ENCODE measurements at regions not wholly inside any gene's neighbourhood (a gene's known extent, or its start where the extent isn't known, plus 50 kb on each side); places are given as distances from the start of the nearest gene placed in this dataset.

DNA sequence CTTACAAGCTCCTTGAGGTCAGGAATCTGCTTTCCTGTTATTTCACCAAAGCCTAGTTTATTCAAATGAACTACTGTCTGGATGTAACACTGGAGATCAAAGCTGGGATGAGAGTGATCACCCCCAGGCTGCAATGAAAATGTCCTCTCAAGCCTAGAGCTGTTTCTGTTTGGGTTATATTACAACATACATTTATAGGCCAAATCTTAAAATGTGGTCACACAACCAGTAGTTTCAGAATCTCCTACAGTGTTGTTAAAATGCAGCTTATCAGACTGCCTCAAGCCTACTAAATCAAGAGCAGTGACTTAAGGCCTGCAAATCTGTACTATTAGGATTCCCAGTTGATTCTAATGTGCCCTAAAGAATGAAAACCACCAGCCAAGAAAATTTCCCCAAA, 207.5 kb downstream of the PAPSS1 start:
- Histone ChIP-seq H3K4me1 (ENCODE audit: control insufficient read depth, insufficient read depth, low read length) (no peaks in the 10 kb centered on the region), H3K27me3 (replicated peaks in 1 of 2; ENCODE audit: control insufficient read depth in 2 of 2, insufficient read depth in 2 of 2, low read length in 1 of 2) (no peaks in the 10 kb centered on the region), H3K79me2 (ENCODE audit: control insufficient read depth, insufficient read depth, low read length) (no peaks in the 10 kb centered on the region), H2AFZ (ENCODE audit: control insufficient read depth, low read depth, low read length) (no peak overlapping the region), H3K36me3 (ENCODE audit: control insufficient read depth in 2 of 2, insufficient read depth in 2 of 2, low read length in 1 of 2) (no peaks in the 10 kb centered on the region), H3K9me3 (replicated peaks; ENCODE audit: control insufficient read depth, insufficient read depth, low read length) (no peaks in the 10 kb centered on the region), H3K4me2 (ENCODE audit: control insufficient read depth, insufficient read depth) (no peak overlapping the region), H3K4me3 (no peak overlapping the region), H4K20me1 (ENCODE audit: control insufficient read depth, insufficient read depth) (no peaks in the 10 kb centered on the region), H3K27ac (ENCODE audit: control insufficient read depth, insufficient read depth) (no peak overlapping the region), H3K9ac (ENCODE audit: control insufficient read depth, insufficient read depth, low read length) (no peak overlapping the region)
- CTCF ChIA-PET, result interaction anchor here (1.0 kb wide), 1 partner anchor 41 kb away, joined by 3 read pairs; no protein-coding TSS in a partner anchor
- DNase-seq (ENCODE audit: low read depth, low spot score) (no peak), FAIRE-seq (no peak), ATAC-seq (no peak)
- POLR2A ChIA-PET, result interaction anchor here (0.6 kb wide), 1 partner anchor 413 kb away, joined by 3 read pairs; no protein-coding TSS in a partner anchor
- intact Hi-C loops (cut with micrococcal nuclease; ENCODE audit: unreplicated experiment) (no loop called here), in situ Hi-C loops (cut with MboI) (no loop called here)
- RAD21 ChIA-PET (ENCODE audit: unreplicated experiment), result no interaction called here
- no TSS peak for BruUV-seq (replicated peaks)
- no peak for TF ChIP-seq CHD2 (IDR thresholded peaks at IDR 0.05; ENCODE audit: borderline replicate concordance, low read depth, low read length)
- no peak for TF ChIP-seq RCOR1 (conservative IDR thresholded peaks at IDR 0.05; ENCODE audit: low read depth, low read length)
- TF ChIP-seq EED (IDR thresholded peaks at IDR 0.05; ENCODE audit: low read depth), result no peak
- no peak for TF ChIP-seq SMAD5 (IDR thresholded peaks at IDR 0.05; ENCODE audit: low read depth)
- no peak for TF ChIP-seq SMAD1 (IDR thresholded peaks at IDR 0.05; ENCODE audit: low read depth, partially characterized antibody)
- TF ChIP-seq KLF5 (IDR thresholded peaks at IDR 0.05; ENCODE audit: partially characterized antibody), result no peak
- SMC1A ChIA-PET (ENCODE audit: uncharacterized antibody, unreplicated experiment), result no interaction called here

DNA sequence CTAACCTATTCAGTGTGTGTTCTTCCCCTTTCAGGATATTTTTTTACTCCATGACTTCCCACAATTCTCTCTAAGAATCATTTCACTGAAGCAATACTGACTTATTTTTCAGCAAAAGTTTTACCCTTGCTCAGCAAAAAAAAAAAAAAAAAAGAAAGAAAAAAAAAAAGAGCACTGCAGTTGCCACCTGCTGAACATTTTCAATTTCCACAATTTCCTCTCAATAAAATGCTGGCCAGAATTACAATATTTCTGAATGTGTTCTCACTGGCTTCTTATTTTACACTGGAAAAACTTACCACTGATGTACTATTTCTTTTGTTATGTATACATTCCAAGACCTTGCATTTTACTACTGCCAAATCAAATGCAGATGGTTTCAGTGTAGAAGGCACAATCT, 210.4 kb downstream of the PAPSS1 start:
- Histone ChIP-seq H3K4me2 (ENCODE audit: control insufficient read depth, insufficient read depth) (no peak overlapping the region), H4K20me1 (ENCODE audit: control insufficient read depth, insufficient read depth) (no peaks in the 10 kb centered on the region), H3K36me3 (ENCODE audit: control insufficient read depth in 2 of 2, insufficient read depth in 2 of 2, low read length in 1 of 2) (no peaks in the 10 kb centered on the region), H2AFZ (ENCODE audit: control insufficient read depth, low read depth, low read length) (no peak overlapping the region), H3K9me3 (replicated peaks; ENCODE audit: control insufficient read depth, insufficient read depth, low read length) (no peaks in the 10 kb centered on the region), H3K79me2 (ENCODE audit: control insufficient read depth, insufficient read depth, low read length) (no peaks in the 10 kb centered on the region), H3K9ac (ENCODE audit: control insufficient read depth, insufficient read depth, low read length) (no peak overlapping the region), H3K4me3 (no peak overlapping the region), H3K27me3 (replicated peaks in 1 of 2; ENCODE audit: control insufficient read depth in 2 of 2, insufficient read depth in 2 of 2, low read length in 1 of 2) (no peaks in the 10 kb centered on the region), H3K4me1 (ENCODE audit: control insufficient read depth, insufficient read depth, low read length) (no peaks in the 10 kb centered on the region), H3K27ac (ENCODE audit: control insufficient read depth, insufficient read depth) (no peak overlapping the region)
- BruUV-seq (replicated peaks), result no TSS peak
- in situ Hi-C loops (cut with MboI) (no loop called here), intact Hi-C loops (cut with micrococcal nuclease; ENCODE audit: unreplicated experiment) (no loop called here)
- ATAC-seq (no peak), DNase-seq (ENCODE audit: low read depth, low spot score) (no peak), FAIRE-seq (no peak)
- RAD21 ChIA-PET (ENCODE audit: unreplicated experiment), result no interaction called here
- CTCF ChIA-PET, result no interaction called here
- SMC1A ChIA-PET (ENCODE audit: uncharacterized antibody, unreplicated experiment), result no interaction called here
- POLR2A ChIA-PET, result no interaction called here
- TF ChIP-seq SRF (IDR thresholded peaks at IDR 0.05; ENCODE audit: low read depth in 2 of 2, low read length in 2 of 2), result no peak
- TF ChIP-seq GATAD2B (conservative IDR thresholded peaks at IDR 0.05; ENCODE audit: low read depth), result no peak
- TF ChIP-seq, protein P1, sequence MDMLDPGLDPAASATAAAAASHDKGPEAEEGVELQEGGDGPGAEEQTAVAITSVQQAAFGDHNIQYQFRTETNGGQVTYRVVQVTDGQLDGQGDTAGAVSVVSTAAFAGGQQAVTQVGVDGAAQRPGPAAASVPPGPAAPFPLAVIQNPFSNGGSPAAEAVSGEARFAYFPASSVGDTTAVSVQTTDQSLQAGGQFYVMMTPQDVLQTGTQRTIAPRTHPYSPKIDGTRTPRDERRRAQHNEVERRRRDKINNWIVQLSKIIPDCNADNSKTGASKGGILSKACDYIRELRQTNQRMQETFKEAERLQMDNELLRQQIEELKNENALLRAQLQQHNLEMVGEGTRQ (IDR thresholded peaks at IDR 0.05; ENCODE audit: borderline replicate concordance, low read depth, low read length), result no peak
- no peak for TF ChIP-seq MYB (IDR thresholded peaks at IDR 0.05; ENCODE audit: borderline replicate concordance, low read depth, low read length)
- TF ChIP-seq NR2F1 (conservative IDR thresholded peaks at IDR 0.05), result no peak
- no peak for TF ChIP-seq BCL11A (IDR thresholded peaks at IDR 0.05; ENCODE audit: low read depth, low read length)
- no peak for TF ChIP-seq HDGF (IDR thresholded peaks at IDR 0.05)
- TF ChIP-seq KAT2A (conservative IDR thresholded peaks at IDR 0.05; ENCODE audit: control insufficient read depth, low read depth, low read length), result no peak
- TF ChIP-seq DPF2 (IDR thresholded peaks at IDR 0.05), result no peak
- TF ChIP-seq MEF2B (IDR thresholded peaks at IDR 0.05; ENCODE audit: partially characterized antibody, poor library complexity, severe bottlenecking), result no peak
- TF ChIP-seq, protein P2, sequence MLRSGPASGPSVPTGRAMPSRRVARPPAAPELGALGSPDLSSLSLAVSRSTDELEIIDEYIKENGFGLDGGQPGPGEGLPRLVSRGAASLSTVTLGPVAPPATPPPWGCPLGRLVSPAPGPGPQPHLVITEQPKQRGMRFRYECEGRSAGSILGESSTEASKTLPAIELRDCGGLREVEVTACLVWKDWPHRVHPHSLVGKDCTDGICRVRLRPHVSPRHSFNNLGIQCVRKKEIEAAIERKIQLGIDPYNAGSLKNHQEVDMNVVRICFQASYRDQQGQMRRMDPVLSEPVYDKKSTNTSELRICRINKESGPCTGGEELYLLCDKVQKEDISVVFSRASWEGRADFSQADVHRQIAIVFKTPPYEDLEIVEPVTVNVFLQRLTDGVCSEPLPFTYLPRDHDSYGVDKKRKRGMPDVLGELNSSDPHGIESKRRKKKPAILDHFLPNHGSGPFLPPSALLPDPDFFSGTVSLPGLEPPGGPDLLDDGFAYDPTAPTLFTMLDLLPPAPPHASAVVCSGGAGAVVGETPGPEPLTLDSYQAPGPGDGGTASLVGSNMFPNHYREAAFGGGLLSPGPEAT (IDR thresholded peaks at IDR 0.05; ENCODE audit: low read depth), result no peak
- TF ChIP-seq SIX5 (IDR thresholded peaks at IDR 0.05; ENCODE audit: low read depth, low read length, severe bottlenecking), result no peak
- TF ChIP-seq BRCA1 (IDR thresholded peaks at IDR 0.05; ENCODE audit: low read depth, low read length), result no peak
- no peak for TF ChIP-seq NFIC (IDR thresholded peaks at IDR 0.05; ENCODE audit: low read depth, low read length)
- no peak for TF ChIP-seq ZZZ3 (IDR thresholded peaks at IDR 0.05; ENCODE audit: control insufficient read depth, insufficient read length, low read depth)
